ENCODE measurements at regions not wholly inside any gene's neighbourhood (a gene's known extent, or its start where the extent isn't known, plus 50 kb on each side); places are given as distances from the start of the nearest gene placed in this dataset.
"Not testable (repeated sequence)": the region's sequence is repeated elsewhere in the genome, so short reads cannot be mapped to it uniquely, and the experiment has no call there.

DNA sequence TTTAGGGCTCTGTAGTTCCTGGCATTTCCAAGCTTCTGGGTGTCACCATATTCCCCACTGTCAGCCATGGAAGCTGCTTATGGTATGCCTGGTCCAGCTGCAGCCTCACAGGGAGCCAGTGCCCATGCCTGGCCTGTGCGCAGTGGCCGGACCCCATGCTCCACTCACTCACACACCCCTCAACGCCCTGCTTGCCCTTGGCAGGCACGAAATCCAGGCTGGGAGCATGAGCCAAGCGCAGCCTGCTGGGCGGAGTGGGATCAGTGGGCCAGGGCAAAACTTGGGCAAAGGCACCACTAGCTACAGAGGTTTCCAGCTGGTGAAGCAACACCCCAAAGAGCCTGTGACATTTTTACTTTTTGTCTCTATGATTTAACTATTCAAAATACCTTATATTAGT is 520.4 kb downstream of the RWDD3 start:
- DNase-seq (ENCODE audit: low read depth, low spot score), result no peak

DNA sequence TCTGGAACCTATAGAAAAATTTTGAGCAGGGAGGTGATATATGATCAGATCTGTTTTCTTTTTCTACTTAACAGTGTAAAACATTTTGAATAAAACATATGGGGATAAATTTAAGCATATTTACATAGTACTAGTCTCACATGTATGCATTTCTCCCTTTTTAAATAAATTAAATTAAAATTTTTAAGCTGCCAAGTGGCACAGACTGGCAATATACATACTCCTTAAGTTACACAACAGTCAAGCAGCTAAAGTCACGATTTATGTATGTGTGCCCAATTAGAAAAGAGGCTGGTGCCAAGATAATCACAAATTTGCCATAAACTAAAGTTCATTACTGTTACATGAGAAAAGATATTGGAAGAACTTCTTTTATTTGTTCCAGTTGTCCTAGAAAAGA is 532.0 kb downstream of the RWDD3 start:
- no peak for DNase-seq (ENCODE audit: low read depth, low spot score)

- DNase-seq (ENCODE audit: low read depth, low spot score), result no peak
These were observed 536.6 kb downstream of the RWDD3 start for GRCh38 chr1:95770581-95770980.

- DNase-seq (ENCODE audit: low read depth, low spot score), result no peak
These were observed 544.2 kb downstream of the RWDD3 start for GRCh38 chr1:95778217-95778616.

DNA sequence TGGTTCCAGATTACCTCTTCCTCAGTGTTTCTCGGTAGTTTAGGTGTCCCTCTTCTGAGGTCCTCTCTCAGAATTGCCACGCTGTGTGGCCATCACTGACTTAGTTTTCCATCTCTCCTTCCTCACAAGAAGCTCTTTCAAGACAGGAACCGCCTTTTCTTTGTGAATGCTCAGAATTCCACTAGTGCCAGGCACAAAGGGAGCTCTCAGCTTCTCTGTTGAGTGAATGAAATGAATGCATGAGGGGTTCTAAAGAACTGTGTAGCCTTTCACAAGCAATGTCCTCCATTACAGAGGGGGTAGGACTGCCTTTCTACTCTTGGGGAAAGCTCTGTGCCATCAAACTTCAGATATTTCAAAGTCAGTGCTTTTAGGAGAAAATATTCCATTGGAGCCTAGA is 546.8 kb downstream of the RWDD3 start:
- no peak for DNase-seq (ENCODE audit: low read depth, low spot score)

GRCh38 chr1:95790136-95790535 is 556.1 kb downstream of the RWDD3 start:
- no peak for DNase-seq (ENCODE audit: low read depth, low spot score)

- no peak for DNase-seq (ENCODE audit: low read depth, low spot score)
These were observed 559.9 kb downstream of the RWDD3 start for GRCh38 chr1:95793893-95794292.

DNA sequence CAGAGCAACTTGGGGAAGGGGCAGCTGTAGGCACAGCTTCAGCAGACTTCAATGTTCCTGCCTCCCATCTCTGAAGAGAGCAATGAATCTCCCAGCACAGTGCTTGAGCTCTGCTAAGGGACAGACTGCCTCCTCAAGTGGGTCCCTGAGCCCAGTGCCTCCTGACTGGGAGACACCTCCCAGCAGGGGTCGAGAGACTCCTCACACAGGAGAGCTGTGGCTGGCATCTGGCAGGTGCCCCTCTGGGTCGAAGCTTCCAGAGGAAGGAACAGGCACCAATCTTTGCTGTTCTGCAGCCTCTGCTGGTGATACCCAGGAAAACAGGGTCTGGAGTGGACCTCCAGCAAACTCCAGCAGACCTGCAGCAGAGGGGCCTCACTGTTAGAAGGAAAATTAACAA is 563.8 kb downstream of the RWDD3 start:
- not testable (repeated sequence) for DNase-seq (ENCODE audit: low read depth, low spot score)

DNA sequence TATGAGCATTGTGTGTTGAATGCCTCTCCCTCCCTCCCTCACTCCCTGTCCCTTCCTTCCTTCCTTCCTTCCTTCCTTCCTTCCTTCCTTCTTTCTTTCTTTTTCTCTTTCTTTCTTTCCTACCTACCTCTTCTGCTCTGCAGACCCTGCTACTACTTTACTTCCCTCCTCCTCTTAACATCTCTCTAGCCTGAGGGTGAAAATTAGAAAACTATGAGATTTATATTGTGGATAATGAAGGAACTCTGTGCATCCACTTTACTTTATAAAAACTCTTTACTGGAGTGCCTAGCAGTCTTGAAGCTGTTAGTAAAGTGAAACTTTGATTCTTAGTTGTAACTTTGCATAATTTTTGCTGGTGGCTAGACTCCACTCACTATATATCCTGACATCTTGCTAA is 572.2 kb downstream of the RWDD3 start:
- no peak for DNase-seq (ENCODE audit: low read depth, low spot score)

DNA sequence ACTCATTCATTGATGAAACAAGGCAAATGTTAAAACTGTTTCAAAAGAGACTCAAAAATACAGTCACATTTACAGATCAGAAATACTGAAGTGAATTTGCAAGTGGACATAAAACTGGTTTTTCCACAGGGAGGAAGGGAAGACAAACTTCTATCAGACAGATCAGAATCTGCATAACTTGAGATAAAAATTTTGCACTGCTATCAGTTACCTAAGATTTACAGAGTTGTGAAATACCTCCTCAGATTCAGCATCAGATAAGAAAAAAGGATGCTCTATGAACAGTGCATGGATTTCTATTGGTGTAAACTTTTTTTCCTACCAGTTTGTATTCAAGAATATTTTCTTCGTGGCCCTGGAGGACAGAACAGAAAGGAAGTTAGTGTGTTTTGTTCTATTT is 575.4 kb downstream of the RWDD3 start:
- no peak for DNase-seq (ENCODE audit: low read depth, low spot score)

GRCh38 chr1:95815511-95815910 is 581.5 kb downstream of the RWDD3 start:
- DNase-seq (ENCODE audit: low read depth, low spot score), result no peak

- no peak for DNase-seq (ENCODE audit: low read depth, low spot score)
These were observed 595.5 kb downstream of the RWDD3 start for GRCh38 chr1:95829556-95829955.

DNA sequence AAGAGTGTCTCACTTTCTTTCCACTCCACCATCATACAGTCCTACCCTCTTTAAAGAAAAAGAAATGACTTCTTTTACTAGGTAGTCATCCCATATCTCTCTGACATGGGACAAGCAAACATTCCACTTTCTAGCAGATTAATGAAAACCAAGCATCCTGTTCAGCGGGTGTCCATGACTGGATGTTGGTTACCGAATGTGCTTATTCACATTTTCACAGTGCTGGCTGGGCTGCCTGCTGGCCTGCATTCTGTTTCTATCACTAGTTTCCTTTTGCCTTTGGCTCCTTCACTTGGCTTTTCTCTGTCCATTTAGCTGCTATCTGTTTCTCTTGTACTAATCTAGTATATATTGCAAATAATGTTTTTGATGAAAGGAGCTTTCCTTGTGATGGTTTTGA is 598.4 kb downstream of the RWDD3 start:
- DNase-seq (ENCODE audit: low read depth, low spot score), result no peak

DNA sequence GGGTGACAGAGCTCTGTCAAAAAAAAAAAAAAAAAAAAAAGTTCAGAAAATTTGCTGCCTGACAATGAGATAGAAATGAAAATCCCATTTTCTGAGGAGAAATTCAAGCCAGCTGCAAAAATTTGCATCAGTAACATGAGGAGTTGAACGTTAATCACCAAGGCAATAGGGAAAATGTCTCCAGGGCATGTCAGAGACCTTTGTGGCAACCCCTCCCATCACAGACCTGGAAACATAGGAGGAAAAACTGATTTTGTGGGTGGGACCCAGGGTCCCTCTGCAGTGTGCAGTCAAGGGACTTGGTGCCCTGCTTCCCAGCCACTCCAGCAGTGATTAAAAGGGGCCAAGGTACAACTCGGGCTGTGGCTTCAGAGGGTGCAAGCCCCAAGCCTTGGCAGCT is 615.4 kb downstream of the RWDD3 start:
- DNase-seq (ENCODE audit: low read depth, low spot score), result no peak

DNA sequence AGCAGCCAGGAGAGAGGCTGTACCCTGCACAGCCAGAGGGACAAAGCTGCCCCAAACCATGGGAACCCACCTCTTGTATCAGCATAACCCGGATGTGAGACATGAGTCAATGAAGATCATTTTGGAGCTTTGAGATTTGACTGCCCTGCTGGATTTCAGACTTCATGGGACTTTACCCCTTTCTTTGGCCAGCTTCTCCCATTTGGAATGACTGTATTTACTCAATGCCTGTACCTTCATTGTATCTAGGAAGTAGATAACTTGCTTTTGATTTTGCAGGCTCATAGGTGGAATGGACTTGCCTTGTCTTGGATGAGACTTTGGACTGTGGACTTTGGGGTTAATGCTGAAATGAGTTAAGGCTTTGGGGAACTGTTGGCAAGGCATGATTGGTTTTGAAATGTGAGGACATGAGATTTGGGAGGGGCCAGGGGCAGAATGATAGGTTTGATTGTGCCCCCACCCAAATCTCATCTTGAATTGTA is 616.2 kb downstream of the RWDD3 start:
- DNase-seq (ENCODE audit: low read depth, low spot score), result no peak

DNA sequence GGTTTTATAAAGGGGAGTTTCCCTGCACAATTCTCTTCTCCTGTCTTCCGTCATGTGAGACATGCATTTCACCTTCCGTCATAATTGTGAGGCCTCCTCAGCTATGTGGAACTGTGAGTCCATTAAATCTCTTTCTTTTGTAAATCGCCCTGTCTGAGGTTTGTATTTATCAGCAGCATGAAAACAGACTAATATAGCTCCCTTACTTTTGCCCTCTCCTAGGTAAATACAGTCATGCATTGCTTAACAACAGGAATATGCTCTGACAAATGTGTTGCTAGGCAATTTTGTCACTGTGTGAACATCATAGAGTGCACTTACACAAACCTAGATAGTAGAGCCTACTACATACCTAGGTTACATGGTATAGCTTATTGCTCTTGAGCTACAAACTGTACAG is 616.8 kb downstream of the RWDD3 start:
- no peak for DNase-seq (ENCODE audit: low read depth, low spot score)

- no peak for DNase-seq (ENCODE audit: low read depth, low spot score)
These were observed 618.6 kb downstream of the RWDD3 start for GRCh38 chr1:95852483-95853070.

- DNase-seq (ENCODE audit: low read depth, low spot score), result no peak
These were observed 620.4 kb downstream of the RWDD3 start for GRCh38 chr1:95854457-95854856.

DNA sequence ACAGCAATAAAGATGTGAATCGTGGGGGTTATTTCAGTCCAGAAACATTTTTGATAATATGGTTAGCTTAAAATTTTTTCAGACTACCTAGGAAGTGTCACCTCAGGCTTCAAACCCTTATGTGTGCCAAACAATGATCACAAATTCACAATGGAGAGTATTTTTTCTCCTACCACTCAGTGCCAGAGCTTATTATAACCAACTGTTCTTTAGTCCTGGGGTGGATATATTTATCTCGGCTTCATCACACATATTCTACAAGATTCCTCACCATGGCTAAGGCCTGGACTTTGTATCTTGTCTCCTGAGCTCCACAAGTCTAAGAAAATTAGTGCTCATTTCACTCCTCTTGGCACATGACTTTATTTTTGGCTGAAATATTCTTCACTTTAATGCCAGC is 629.1 kb downstream of the RWDD3 start:
- no peak for DNase-seq (ENCODE audit: low read depth, low spot score)

DNA sequence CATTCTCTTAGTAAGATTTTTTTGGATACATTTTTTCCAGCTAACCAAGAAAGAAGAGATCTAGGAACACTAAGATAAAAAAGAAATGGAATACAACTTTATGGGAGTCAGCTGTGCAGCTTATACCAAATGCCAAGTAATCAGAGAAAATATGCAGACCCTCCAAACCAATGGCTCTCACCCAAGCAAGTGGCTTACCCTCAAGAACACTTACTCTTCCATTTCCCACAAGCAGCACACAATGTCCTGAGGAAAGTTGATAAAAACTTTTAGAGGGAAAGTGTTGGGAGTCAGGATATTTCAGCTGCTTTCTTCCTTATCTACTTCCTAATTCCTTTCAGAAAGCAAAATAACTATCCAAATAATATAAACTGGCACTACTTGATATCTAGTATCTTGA is 631.8 kb downstream of the RWDD3 start:
- DNase-seq (ENCODE audit: low read depth, low spot score), result no peak

DNA sequence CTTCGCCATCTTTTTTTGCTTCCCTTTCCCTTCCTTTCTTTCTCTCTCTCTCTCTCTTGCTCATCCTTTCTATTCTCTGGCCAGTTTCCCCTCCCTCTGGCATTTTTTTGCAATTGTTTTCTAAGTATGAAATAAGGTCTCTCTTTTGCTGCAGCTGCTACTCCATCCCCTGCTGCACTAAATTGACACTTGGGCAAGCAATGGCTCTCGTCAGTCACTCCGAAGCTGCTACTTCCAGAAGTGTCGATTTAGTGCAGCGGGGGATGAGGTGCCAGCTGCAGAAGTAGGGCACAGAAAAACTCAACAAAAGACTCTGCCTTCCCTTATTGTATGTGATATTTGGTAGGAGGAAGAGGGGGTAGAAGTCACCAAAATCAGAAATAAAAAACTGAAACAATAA is 642.3 kb downstream of the RWDD3 start:
- DNase-seq (ENCODE audit: low read depth, low spot score), result no peak

- DNase-seq (ENCODE audit: low read depth, low spot score), result no peak
These were observed 645.6 kb downstream of the RWDD3 start for GRCh38 chr1:95879498-95880050.

DNA sequence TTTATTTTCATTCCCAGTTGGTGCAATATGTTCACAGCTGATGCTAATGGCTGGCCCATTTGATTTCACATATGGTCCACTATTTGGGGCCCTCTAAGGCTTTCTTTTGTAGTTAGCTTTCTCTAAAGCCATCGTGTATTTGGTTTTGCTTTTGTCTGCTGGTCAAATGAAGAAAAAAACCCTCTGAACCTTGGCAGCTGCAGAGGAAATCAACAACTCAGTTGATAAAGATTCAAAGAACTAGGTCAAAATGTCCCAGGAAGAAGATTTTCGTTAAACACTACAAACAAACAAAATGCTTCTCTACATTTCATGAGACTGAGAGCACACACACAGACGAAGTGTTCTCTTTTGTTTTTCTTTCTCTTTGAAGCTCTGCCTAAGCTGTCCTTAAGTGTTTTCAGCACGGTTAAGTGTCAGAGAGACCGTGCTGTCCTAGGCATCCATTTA is 655.0 kb downstream of the RWDD3 start:
- DNase-seq (ENCODE audit: low read depth, low spot score), result no peak

GRCh38 chr1:95889400-95889799 is 655.4 kb downstream of the RWDD3 start:
- DNase-seq (ENCODE audit: low read depth, low spot score), result no peak

Measured in smooth muscle cell of the brain vasculature (primary cell).